Kasumi-1 (cell line): ENCODE measurements at regions not wholly inside any gene's neighbourhood (a gene's known extent, or its start where the extent isn't known, plus 50 kb on each side); places are given as distances from the start of the nearest gene placed in this dataset.
A peak's percentile ranks its signal among the peaks of the same experiment; 100 is the strongest.
"Not testable (repeated sequence)": the region's sequence is repeated elsewhere in the genome, so short reads cannot be mapped to it uniquely, and the experiment has no call there.

Experiments used
- DNase-seq, 2 experiments: peaks; one replicate each; lab custom pipeline; 2025; lab: John Stamatoyannopoulos, UW

DNA sequence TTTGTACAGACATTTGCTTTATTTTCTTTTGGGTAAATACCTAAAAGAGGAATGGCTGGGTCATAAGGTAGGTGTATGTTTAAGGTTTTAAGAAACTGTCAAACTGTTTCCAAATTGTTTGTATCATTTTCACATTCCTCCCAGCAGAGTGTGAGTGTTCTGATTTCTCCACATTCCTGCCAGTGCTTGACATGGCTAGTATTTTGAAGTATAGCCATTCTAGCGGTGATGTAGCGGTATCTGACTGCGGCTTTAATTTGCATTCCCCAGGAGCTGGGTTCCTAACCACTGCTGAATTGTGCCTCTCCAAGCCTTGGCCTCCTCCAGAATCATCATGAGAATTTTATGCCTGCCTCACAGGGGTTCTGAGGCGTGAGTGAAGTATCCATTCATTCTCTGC, 61.8 kb upstream of the ARL4C start:
- DNase-seq = no peak

DNA sequence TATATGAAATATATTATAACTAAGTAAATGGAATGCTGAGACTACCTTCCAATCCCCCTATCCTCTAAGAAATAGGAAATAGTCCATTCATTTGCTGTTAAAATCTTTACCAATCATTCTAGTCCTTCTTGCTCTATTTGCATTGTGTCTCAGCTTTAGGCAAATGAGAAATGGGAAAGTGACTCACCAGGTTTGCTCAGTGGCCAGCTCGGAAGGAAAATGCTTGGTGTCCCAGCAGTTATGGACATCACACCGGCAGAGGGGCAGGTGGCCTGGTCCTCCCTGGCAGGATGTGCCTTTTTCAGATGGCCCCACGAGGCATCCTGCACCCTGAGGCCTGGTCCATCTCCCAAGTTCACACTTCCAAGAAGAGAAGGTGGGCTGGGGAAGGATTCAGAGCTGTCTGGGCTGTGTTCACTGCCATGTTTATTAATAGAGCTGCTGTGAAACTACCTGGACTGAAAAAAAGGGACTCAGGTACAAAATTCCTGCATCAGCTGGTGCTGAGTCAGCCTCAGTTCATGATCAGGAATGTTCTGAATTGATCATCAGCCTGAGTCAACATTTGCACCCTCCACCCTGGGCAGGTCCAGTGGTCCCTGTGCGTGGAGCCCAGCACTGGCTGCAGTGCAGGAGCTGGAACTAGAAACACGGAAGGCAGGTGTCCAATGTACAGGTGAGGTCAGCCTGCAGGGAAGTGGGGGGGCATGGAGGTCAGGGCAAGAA, 60.1 kb upstream of the ARL4C start:
- DNase-seq = no peak

DNA sequence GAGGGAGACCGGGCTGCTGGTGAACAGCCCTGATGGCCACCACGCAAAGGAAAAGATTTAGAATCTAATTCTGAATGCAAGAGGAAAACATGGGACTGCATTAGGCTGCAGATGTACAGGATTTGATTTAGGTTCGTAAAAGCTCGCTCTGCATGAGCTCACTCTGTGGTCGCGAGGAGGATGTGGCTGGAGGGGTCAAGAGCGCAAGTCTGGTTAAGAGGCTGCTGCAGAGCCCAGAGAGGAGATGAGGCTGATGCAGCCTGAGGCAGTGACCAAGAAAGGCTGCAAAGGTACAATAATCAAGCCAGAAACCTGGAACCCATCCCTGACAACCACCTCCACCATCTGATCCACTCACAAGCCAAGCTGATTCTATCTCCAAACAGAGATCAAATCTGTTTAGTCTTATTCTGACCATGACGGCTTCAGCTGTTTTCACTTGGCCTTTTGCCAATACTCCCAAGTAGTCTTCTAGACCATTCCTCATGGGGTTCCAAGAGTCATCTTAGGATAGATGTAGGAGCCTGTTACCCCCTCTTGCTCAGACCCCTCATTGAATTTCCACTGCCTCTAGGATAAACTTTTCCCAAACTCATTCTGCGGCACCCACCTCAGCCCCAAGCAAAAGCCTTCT, 58.9 kb upstream of the ARL4C start:
- DNase-seq = no peak

DNA sequence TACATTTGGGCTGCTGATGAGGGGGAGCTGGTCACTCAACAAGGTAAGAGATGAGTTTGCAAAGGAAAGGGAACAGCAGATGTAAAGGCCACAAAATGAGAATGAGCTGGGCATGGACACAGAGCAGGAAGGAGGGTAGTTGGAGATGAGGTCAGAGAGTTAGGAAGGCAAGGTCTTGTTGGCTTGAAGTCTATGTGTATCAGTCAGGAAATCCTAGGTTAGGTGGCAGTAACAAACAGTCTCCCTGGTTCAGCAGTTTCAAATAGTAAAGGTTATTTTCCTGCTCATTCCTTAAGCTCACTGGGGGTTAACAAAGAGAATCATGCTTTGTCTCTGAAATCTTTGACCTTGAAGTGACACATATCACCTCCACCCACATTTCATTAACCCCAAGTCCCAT, 58.3 kb upstream of the ARL4C start:
- DNase-seq = no peak

DNA sequence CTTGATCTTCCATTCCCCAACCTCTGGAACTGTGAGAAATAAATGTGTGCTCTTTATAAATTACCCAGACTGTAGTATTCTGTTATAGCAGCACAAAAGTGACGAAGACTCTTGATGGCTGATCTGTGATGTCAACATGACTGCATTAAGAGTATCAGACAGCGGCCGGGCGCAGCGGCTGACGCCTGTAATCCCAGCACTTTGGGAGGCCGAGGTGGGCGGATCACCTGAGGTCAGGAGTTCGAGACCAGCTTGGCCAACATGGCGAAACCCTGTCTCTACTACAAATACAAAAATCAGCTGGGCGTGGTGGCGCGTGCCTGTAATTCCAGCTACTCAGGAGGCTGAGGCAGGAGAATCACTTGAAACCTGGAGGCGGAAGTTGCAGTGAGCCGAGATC, 56.3 kb upstream of the ARL4C start:
- not testable (repeated sequence) for DNase-seq

DNA sequence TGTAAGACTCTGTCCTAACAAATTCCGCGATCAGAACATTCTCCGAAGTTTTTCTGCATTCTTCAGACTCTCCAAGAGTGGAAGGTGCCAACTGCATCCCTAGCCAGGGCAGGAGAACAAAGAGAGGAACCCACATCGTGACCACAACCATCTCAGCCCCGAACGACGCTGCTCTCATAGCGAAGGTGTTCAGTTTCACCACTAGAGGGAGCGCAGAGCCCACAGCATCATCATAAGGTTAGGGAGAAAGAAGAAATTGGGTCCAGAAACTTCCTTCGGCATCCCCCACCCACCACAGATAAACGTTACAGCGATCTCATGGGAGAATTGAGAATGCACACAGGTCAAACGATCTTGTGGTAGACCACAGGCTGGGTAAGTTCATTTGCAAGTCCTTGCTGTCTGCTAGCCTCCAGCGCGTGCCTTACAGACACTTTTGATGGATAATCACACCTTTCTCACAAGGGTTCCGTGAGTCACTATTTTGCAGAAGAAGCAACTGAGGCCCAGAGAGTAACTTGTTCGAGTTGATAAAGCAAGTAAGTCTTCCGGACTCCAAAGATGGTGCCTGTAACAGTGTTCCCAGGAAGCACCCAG, 53.7 kb upstream of the ARL4C start:
- DNase-seq = peak; percentile 44 to 50

DNA sequence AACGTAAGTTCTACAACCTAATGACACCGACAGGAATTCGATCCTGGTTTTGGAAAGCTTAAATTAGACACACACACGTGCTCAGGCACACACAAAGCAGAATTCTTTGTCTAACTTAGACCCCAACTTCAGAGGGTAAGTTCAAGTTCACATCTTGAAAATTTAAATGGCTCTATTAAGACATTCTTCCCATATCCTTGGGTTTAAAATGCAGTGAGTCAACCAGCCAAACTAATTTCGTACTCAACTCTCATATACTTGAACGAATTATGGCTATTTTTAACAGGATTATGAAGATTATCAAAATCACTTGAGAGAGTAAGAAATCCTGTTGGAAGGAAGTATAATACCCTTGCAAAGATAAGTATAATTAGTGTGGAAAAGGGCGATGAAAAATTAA, 53.2 kb upstream of the ARL4C start:
- no peak for DNase-seq

DNA sequence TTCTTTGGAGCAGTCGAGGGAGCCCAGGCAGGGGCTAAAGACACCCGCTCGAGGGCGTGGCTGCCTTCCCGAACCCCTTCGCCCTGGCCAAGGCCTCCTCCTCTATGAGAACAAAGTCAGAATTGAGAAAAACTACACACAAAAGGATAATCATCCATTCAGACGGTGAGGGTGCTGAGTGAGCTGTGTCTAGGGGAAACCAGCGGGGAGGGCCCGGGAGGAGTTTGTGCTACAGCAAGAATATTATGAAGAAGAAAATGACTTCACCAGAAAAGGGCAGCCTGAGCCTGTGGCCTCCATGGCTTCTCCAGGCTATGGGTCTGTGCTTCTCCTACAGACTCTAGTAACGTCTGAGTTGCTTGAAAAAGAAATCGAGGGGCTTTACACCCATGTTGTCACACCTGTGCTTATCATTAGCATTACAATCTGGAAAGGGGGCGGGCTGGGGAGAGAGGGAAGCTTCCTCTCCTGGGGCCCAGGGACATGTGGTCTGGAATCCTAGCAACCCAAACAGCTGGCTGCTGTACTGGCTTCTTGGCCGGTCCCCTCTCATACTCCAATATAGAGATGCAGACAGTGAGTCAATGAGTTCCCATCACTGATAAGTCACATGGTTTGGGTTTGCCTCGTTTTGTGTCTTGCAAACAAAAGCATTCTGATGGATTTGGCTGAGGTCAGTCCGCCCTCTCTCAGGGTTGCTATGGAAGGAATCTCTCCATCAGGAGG, 52.0 kb upstream of the ARL4C start:
- no peak for DNase-seq

DNA sequence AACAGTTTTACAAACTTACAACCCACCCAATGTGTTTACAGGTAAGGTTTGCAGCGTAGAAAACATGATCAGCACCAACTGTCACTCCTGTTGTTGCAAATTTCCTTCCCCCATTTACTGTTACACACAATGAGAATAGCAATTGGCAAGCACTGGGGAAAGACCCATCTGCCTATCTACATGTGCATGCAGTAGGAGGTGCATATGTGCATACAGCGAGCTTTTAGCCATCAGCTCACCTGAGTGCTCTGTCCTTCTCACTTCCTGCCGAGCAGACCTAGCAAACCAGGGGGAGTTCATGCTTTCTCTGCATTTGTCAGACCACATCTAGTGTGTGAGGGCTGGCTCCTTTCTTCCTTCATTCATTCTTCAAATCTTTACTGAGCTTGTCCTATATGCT, 49.9 kb upstream of the ARL4C start:
- no peak for DNase-seq
